IMR-90 (cell line): ENCODE measurements at regions not wholly inside any gene's neighbourhood (a gene's known extent, or its start where the extent isn't known, plus 50 kb on each side); places are given as distances from the start of the nearest gene placed in this dataset.

Source experiments
- MAFK ChIP-seq: IDR thresholded peaks from 2 replicates; pipeline ENCODE4 v1.6.1; 2012; ENCODE audit warnings: low read depth, low read length, improper control_type of control experiment
- MAZ ChIP-seq: IDR thresholded peaks from 2 replicates; pipeline ENCODE4 v1.6.1; 2012; ENCODE audit warnings: low read depth, mild to moderate bottlenecking, low read length, improper control_type of control experiment, moderate library complexity, borderline replicate concordance
- POLR2A ChIP-seq: IDR thresholded peaks from 2 replicates; pipeline ENCODE4 v1.6.1; 2012; ENCODE audit warnings: mild to moderate bottlenecking, low read depth, low read length
- RCOR1 ChIP-seq: IDR thresholded peaks from 2 replicates; pipeline ENCODE4 v1.6.1; 2012; ENCODE audit warnings: mild to moderate bottlenecking, low read length, improper control_type of control experiment; ENCODE audit not compliant: insufficient replicate concordance
- RFX5 ChIP-seq: IDR thresholded peaks from 2 replicates; pipeline ENCODE4 v1.8.0; 2012; ENCODE audit warnings: low read depth, mild to moderate bottlenecking, low read length, moderate library complexity
- USF2 ChIP-seq: fragments of 150-350 bp; IDR thresholded peaks from 2 replicates; pipeline ENCODE4 v1.6.1; 2017; ENCODE audit warnings: mild to moderate bottlenecking, antibody characterized with exemption, low read length, low read depth
- TF ChIP-seq, protein P1 (sequence below): conservative IDR thresholded peaks from 2 replicates; pipeline ENCODE4 v1.5.1; 2012; ENCODE audit warnings: mild to moderate bottlenecking, low read depth, low read length, improper control_type of control experiment

DNA sequence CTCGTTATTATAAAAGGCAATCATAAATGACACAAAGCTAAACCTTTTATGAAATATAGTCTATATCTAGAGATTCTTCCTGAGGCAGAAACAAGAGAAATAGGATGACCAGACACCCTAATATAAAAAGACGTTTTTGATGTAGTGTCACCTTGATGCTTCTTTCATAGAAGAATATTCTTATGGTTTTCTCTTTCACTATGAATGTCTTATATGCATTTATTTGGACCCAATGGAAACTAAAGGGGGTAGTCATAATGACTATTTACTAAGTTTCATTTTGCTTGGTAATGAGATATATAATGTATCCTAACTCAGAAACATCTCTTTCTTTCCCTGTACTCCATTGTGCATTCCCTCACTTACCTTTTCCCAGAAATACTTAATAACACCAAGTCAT, 393.9 kb downstream of the RAP2B start:
- TF ChIP-seq, protein P1, sequence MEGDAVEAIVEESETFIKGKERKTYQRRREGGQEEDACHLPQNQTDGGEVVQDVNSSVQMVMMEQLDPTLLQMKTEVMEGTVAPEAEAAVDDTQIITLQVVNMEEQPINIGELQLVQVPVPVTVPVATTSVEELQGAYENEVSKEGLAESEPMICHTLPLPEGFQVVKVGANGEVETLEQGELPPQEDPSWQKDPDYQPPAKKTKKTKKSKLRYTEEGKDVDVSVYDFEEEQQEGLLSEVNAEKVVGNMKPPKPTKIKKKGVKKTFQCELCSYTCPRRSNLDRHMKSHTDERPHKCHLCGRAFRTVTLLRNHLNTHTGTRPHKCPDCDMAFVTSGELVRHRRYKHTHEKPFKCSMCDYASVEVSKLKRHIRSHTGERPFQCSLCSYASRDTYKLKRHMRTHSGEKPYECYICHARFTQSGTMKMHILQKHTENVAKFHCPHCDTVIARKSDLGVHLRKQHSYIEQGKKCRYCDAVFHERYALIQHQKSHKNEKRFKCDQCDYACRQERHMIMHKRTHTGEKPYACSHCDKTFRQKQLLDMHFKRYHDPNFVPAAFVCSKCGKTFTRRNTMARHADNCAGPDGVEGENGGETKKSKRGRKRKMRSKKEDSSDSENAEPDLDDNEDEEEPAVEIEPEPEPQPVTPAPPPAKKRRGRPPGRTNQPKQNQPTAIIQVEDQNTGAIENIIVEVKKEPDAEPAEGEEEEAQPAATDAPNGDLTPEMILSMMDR: no peak
- TF ChIP-seq RFX5 (no peak), MAFK (no peak), USF2 (no peak), POLR2A (no peak), RCOR1 (no peak), MAZ (no peak)
